Neural progenitor cell (in vitro differentiated cells): ENCODE measurements at regions not wholly inside any gene's neighbourhood (a gene's known extent, or its start where the extent isn't known, plus 50 kb on each side); places are given as distances from the start of the nearest gene placed in this dataset.
A peak's percentile ranks its signal among the peaks of the same experiment; 100 is the strongest.

Experiments used
- DNase-seq: peaks from one replicate; pipeline ENCODE4 v3.0.0-alpha.2; 2016; ENCODE audit warnings: low spot score
- H2AFZ ChIP-seq: fragments of 200-600 bp; sonication (generic); replicated peaks from 2 replicates; pipeline ENCODE4 v1.6.1; 2016; ENCODE audit warnings: antibody characterized with exemption
- H3F3A ChIP-seq: fragments of 200-600 bp; sonication (generic); 2 replicates; pipeline ENCODE4 v1.6.1; 2016; ENCODE audit warnings: antibody characterized with exemption, low read depth
- H3K27ac ChIP-seq: fragments of 200-600 bp; sonication (generic); 2 replicates; pipeline ENCODE4 v1.5.1; 2016; ENCODE audit warnings: mild to moderate bottlenecking
- H3K27me3 ChIP-seq: fragments of 200-600 bp; sonication (generic); 2 replicates; pipeline ENCODE4 v1.6.1; 2016; ENCODE audit warnings: mild to moderate bottlenecking, moderate library complexity
- H3K36me3 ChIP-seq: fragments of 200-600 bp; sonication (generic); 2 replicates; pipeline ENCODE4 v1.5.1; 2016
- H3K4me1 ChIP-seq: fragments of 200-600 bp; sonication (generic); 2 replicates; pipeline ENCODE4 v1.6.1; 2016; ENCODE audit warnings: mixed run types
- H3K4me2 ChIP-seq: fragments of 200-600 bp; sonication (generic); 2 replicates; pipeline ENCODE4 v1.6.1; 2016
- H3K4me3 ChIP-seq: fragments of 200-600 bp; sonication (generic); 2 replicates; pipeline ENCODE4 v1.5.1; 2016
- H3K79me2 ChIP-seq: fragments of 200-600 bp; sonication (generic); 2 replicates; pipeline ENCODE4 v1.6.1; 2016; ENCODE audit warnings: low read depth
- H3K9ac ChIP-seq: fragments of 200-600 bp; sonication (generic); 2 replicates; pipeline ENCODE4 v1.6.1; 2016
- H3K9me3 ChIP-seq: fragments of 200-600 bp; sonication (generic); 2 replicates; pipeline ENCODE4 v1.5.1; 2016; ENCODE audit warnings: low read depth
- H4K20me1 ChIP-seq: fragments of 200-600 bp; sonication (generic); 2 replicates; pipeline ENCODE4 v1.6.1; 2016; ENCODE audit warnings: low read depth
- H3K27ac Mint-ChIP-seq: 3 replicates; pipeline ENCODE4 v1.8.0; 2021; ENCODE audit warnings: mixed read lengths
- H3K27me3 Mint-ChIP-seq: 2 replicates; pipeline ENCODE4 v1.8.0; 2022; ENCODE audit warnings: low read depth, mild to moderate bottlenecking, inconsistent platforms, moderate library complexity, mixed read lengths; ENCODE audit not compliant: insufficient read depth
- H3K36me3 Mint-ChIP-seq: 3 replicates; pipeline ENCODE4 v1.8.0; 2021; ENCODE audit warnings: mixed read lengths
- H3K4me1 Mint-ChIP-seq: 3 replicates; pipeline ENCODE4 v1.8.0; 2021; ENCODE audit warnings: mixed read lengths
- H3K4me3 Mint-ChIP-seq: 3 replicates; pipeline ENCODE4 v1.8.0; 2021; ENCODE audit warnings: mild to moderate bottlenecking, moderate library complexity, mixed read lengths
- H3K9me3 Mint-ChIP-seq: 3 replicates; pipeline ENCODE4 v1.8.0; 2020; ENCODE audit warnings: mixed read lengths
- EZH2 ChIP-seq: fragments of 200-600 bp; sonication (generic); IDR thresholded peaks from 2 replicates; pipeline ENCODE4 v1.6.1; 2017; ENCODE audit warnings: antibody characterized with exemption, mild to moderate bottlenecking, moderate library complexity
- EZH2phosphoT487 ChIP-seq: fragments of 200-600 bp; sonication (generic); IDR thresholded peaks from 2 replicates; pipeline ENCODE4 v1.6.1; 2017; ENCODE audit warnings: antibody characterized with exemption
- TF ChIP-seq, protein P1 (sequence below): fragments of 200-600 bp; sonication (generic); IDR thresholded peaks from 2 replicates; pipeline ENCODE4 v1.5.1; 2017; ENCODE audit warnings: antibody characterized with exemption, mild to moderate bottlenecking

DNA sequence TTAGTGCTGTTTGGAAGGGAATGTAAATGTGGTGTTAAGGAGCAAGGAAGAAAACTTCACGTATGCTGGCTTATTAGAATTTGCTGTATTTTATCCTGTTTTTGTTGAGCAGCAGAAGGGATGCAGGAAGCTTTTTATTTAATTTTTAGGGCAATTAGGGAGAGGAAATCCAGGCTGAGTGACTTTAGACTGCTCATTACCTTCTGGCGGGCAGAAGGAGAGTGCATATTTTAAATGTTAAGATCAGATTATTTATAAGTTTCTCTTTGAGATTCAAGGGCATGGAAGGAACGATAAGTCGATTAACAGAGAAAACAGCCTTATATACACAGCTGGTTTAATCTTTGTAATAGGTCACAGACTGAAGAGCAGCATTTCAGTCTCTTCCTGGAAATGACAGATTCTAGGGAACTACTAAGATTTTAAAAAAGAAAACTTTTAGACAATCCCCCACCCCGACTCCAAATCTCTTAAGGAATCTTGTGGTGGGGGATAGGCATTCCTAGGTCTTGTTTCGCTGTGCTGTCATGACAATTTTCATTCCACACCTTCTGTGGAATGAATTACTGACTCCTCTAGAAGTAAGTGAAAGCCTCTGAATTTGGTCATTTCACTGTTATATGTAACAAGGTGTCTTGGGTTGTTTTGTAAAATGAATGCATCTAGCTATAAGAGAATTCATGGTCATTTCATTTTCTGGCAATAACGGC, 402.5 kb downstream of the RAPGEF2 start:
- H2AFZ ChIP-seq = peak overlapping the region; percentile 79
- H3K79me2 ChIP-seq = no peaks in the 10 kb centered on the region
- no peak overlapping the region for H3K27ac ChIP-seq
- H3K4me3 Mint-ChIP-seq = no peak overlapping the region
- no peaks in the 10 kb centered on the region for H3K9me3 ChIP-seq
- no peaks in the 10 kb centered on the region for H3K9me3 Mint-ChIP-seq
- peak overlapping the region; percentile 45 for H3K4me2 ChIP-seq
- no peak overlapping the region for H3K4me3 ChIP-seq
- H3K36me3 Mint-ChIP-seq = no peaks in the 10 kb centered on the region
- peaks cover 4% of the 10 kb centered on the region for H3K27me3 Mint-ChIP-seq
- H3K9ac ChIP-seq = no peak overlapping the region
- H3K4me1 ChIP-seq = peaks cover 57% of the 10 kb centered on the region
- no peaks in the 10 kb centered on the region for H3K27me3 ChIP-seq
- DNase-seq = peak; percentile 11
- H3F3A ChIP-seq = peaks cover 5% of the 10 kb centered on the region
- TF ChIP-seq, protein P1, sequence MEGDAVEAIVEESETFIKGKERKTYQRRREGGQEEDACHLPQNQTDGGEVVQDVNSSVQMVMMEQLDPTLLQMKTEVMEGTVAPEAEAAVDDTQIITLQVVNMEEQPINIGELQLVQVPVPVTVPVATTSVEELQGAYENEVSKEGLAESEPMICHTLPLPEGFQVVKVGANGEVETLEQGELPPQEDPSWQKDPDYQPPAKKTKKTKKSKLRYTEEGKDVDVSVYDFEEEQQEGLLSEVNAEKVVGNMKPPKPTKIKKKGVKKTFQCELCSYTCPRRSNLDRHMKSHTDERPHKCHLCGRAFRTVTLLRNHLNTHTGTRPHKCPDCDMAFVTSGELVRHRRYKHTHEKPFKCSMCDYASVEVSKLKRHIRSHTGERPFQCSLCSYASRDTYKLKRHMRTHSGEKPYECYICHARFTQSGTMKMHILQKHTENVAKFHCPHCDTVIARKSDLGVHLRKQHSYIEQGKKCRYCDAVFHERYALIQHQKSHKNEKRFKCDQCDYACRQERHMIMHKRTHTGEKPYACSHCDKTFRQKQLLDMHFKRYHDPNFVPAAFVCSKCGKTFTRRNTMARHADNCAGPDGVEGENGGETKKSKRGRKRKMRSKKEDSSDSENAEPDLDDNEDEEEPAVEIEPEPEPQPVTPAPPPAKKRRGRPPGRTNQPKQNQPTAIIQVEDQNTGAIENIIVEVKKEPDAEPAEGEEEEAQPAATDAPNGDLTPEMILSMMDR = no peak
- TF ChIP-seq EZH2 (no peak), EZH2phosphoT487 (no peak)
- H3K27ac Mint-ChIP-seq = peak overlapping the region; percentile 14
- no peaks in the 10 kb centered on the region for H3K36me3 ChIP-seq
- no peaks in the 10 kb centered on the region for H4K20me1 ChIP-seq
- H3K4me1 Mint-ChIP-seq = peaks cover 43% of the 10 kb centered on the region

DNA sequence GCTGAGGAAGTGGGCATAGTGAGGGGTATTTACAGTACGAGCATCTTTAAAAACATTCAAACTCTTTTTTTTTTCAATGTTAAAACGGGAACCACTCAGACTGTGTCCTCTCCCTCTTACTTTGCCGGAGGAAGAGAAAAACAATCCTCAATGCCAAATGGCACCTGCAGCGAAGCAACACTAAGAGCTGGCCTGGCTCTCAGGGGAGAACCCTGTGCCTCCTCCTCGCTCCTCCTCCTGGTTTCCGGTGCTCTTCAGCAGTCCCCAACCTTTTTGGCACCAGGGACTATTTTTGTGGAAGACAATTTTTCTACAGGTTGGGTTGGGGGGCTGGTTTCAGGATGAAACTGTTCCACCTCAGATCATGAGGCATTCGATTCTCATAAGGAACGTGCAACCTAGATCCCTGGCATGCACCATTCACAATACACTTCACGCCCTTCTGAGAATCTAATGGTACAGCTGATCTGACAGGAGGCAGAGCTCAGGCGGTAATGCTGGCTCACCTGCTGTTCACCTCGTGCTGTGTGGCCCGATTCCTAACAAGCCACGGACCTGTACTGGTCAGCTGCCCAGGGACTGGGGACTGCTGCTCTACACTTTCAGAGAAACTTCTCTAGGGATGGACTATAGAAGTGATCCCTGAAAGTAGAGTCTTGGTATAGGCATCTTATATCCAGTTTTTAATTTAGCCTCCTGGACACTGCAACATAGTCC, 404.1 kb downstream of the RAPGEF2 start:
- Mint-ChIP-seq H3K4me3 (no peak overlapping the region), H3K4me1 (peaks cover 36% of the 10 kb centered on the region), H3K27me3 (peaks cover 8% of the 10 kb centered on the region), H3K9me3 (no peaks in the 10 kb centered on the region), H3K36me3 (no peaks in the 10 kb centered on the region), H3K27ac (peak overlapping the region; percentile 5)
- Histone ChIP-seq H3F3A (peaks cover 5% of the 10 kb centered on the region), H3K27ac (no peak overlapping the region), H2AFZ (no peak overlapping the region), H3K9ac (no peak overlapping the region), H3K79me2 (no peaks in the 10 kb centered on the region), H3K27me3 (no peaks in the 10 kb centered on the region), H3K4me2 (no peak overlapping the region), H3K4me3 (no peak overlapping the region), H3K4me1 (peaks cover 46% of the 10 kb centered on the region), H3K36me3 (no peaks in the 10 kb centered on the region), H3K9me3 (no peaks in the 10 kb centered on the region), H4K20me1 (no peaks in the 10 kb centered on the region)
- DNase-seq = no peak
- TF ChIP-seq, protein P1 = no peak
- TF ChIP-seq EZH2 = no peak
- TF ChIP-seq EZH2phosphoT487 = no peak

DNA sequence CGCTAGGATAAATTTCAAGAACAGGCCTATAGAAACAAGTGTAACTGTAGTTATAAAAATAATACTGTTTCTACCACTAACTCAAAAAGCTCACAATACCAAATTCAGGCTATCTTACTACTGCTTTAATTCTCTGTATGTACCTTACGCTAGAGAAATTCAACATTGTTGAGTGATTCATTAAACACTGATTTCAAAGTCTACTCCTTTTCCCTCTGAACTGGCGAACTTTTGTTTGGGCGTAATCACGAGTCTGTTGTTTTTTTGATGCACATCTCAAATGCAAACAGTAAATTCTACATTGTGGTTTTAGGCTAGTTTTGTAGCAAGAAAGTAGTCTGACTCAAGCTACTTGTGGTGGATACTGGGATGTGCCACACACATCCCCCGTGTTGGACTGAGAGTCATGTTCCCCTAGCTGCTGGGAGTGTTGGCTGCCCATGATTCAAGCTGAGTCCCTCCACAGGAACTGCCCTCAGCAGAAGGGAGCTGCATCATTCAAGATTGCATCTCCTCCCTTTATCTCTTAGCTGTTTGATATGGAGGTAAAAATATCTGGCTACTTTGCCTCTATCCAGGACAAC, 406.1 kb downstream of the RAPGEF2 start:
- Mint-ChIP-seq H3K27me3 (peaks cover 10% of the 10 kb centered on the region), H3K4me3 (no peak overlapping the region), H3K4me1 (peaks cover 23% of the 10 kb centered on the region), H3K36me3 (no peaks in the 10 kb centered on the region), H3K27ac (no peak overlapping the region), H3K9me3 (peaks cover 3% of the 10 kb centered on the region)
- Histone ChIP-seq H2AFZ (no peak overlapping the region), H3K4me3 (no peak overlapping the region), H3K4me1 (peaks cover 28% of the 10 kb centered on the region), H3K4me2 (no peak overlapping the region), H3K79me2 (no peaks in the 10 kb centered on the region), H3F3A (no peaks in the 10 kb centered on the region), H3K9ac (no peak overlapping the region), H3K27ac (no peak overlapping the region), H3K9me3 (no peaks in the 10 kb centered on the region), H4K20me1 (no peaks in the 10 kb centered on the region), H3K36me3 (no peaks in the 10 kb centered on the region), H3K27me3 (no peaks in the 10 kb centered on the region)
- DNase-seq = no peak
- TF ChIP-seq, protein P1 = no peak
- no peak for TF ChIP-seq EZH2
- no peak for TF ChIP-seq EZH2phosphoT487
